HAP-1 (cell line): ENCODE measurements at regions not wholly inside any gene's neighbourhood (a gene's known extent, or its start where the extent isn't known, plus 50 kb on each side); places are given as distances from the start of the nearest gene placed in this dataset.
"Not testable (repeated sequence)": the region's sequence is repeated elsewhere in the genome, so short reads cannot be mapped to it uniquely, and the experiment has no call there.

ENCODE experiments used
- DNase-seq, 2 experiments: peaks; one replicate each; pipeline ENCODE4 v3.0.0-alpha.2; 2016 to 2020; ENCODE audit warnings: low spot score in 2 of 2
- H3K27me3 ChIP-seq: fragments of 250-450 bp; sonication (Bioruptor Pico); 2 replicates; pipeline ENCODE4 v1.5.1; 2020; ENCODE audit warnings: low read depth, mild to moderate bottlenecking, moderate library complexity
- H3K36me3 ChIP-seq: fragments of 250-450 bp; sonication (Bioruptor Pico); replicated peaks from 2 replicates; pipeline ENCODE4 v1.5.1; 2020; ENCODE audit warnings: mild to moderate bottlenecking
- H3K4me1 ChIP-seq: fragments of 250-450 bp; sonication (Bioruptor Pico); 2 replicates; pipeline ENCODE4 v1.5.1; 2020; ENCODE audit warnings: mild to moderate bottlenecking
- H3K4me3 ChIP-seq: fragments of 250-450 bp; sonication (Bioruptor Pico); 2 replicates; pipeline ENCODE4 v1.5.1; 2020; ENCODE audit warnings: mild to moderate bottlenecking, moderate library complexity
- H3K9me3 ChIP-seq: fragments of 250-450 bp; sonication (Bioruptor Pico); 2 replicates; pipeline ENCODE4 v1.5.1; 2020; ENCODE audit warnings: mild to moderate bottlenecking, moderate library complexity
- in situ Hi-C: fragments of 300-500 bp; cut with MboI; formaldehyde crosslinking; loops from 3 replicates; pipeline ENCODE4 v1.14.3; 2020; ENCODE audit warnings: low sequenced_read_pairs, inconsistent platforms, mixed read lengths

DNA sequence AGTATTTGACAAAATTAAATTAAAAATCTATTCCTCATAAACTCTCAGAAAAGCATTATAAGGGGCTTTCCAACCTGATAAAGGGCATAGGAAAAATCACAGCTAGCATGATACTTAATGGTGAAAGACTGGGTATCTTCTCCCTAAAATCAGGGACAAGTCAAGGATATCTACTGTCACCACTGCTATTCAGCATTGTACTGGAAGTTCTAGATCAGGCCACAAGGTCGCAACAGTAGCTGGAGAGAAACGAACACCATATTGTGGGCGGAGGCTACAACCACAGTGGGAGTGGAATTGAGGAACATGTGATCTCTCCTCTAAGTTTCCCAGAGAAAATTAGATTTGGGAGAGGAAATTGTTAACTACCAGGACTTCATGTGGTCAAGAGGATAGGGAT lies 70.0 kb upstream of the NAMPT start:
- in situ Hi-C loops, result no loop called here
- Histone ChIP-seq H3K4me1 (no peaks in the 10 kb centered on the region), H3K36me3 (no peaks in the 10 kb centered on the region), H3K27me3 (peaks cover 3% of the 10 kb centered on the region; the same call in 1 of the 2 replicates), H3K4me3 (no peak overlapping the region), H3K9me3 (no peaks in the 10 kb centered on the region)
- DNase-seq, result no peak

DNA sequence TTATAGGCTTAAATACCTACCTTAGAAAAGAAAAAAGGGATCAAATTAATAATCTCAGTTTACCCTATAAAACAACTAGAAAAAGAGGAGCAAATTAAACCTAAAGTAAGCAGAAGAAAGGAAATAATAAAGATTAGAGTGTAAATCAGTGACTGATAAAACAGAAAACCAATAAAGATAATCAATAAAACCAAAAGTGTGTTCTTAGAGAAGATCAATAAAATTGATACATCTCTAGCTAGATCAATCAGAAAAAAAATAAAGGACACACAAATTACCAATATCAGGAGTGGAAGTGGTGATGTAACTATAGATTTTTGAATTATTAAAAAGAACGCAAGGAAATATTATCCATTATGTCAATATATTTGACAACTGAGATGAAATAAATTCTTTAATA lies 69.2 kb upstream of the NAMPT start:
- no peaks in the 10 kb centered on the region for H3K9me3 ChIP-seq
- H3K4me3 ChIP-seq, result no peak overlapping the region
- no peak for DNase-seq
- H3K36me3 ChIP-seq, result no peaks in the 10 kb centered on the region
- in situ Hi-C loops, result no loop called here
- H3K4me1 ChIP-seq, result no peaks in the 10 kb centered on the region
- H3K27me3 ChIP-seq, result peaks cover 3% of the 10 kb centered on the region; the same call in 1 of the 2 replicates

DNA sequence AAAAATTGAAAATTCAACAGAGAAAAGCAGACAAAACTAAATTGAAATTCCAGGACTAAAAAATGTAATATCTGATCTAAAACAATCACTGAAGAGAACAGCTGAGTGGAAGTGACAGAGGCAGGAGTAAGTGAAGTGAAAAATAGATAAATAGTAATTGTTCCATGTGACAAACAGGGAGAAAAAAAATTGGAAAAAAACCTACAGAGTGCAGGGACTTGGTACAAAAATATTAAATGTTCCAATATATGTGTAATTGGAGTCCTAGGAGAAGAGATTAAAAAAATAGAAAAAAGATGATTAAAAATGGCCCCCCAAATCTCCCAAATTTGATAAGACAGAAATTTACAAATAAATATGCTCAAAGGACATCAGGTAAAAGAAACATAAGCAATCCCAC lies 63.4 kb upstream of the NAMPT start:
- no peaks in the 10 kb centered on the region for H3K36me3 ChIP-seq
- no peak for DNase-seq
- peaks cover 3% of the 10 kb centered on the region; the same call in 1 of the 2 replicates for H3K27me3 ChIP-seq
- in situ Hi-C loops, result no loop called here
- no peaks in the 10 kb centered on the region for H3K9me3 ChIP-seq
- no peaks in the 10 kb centered on the region for H3K4me1 ChIP-seq
- H3K4me3 ChIP-seq, result no peak overlapping the region

DNA sequence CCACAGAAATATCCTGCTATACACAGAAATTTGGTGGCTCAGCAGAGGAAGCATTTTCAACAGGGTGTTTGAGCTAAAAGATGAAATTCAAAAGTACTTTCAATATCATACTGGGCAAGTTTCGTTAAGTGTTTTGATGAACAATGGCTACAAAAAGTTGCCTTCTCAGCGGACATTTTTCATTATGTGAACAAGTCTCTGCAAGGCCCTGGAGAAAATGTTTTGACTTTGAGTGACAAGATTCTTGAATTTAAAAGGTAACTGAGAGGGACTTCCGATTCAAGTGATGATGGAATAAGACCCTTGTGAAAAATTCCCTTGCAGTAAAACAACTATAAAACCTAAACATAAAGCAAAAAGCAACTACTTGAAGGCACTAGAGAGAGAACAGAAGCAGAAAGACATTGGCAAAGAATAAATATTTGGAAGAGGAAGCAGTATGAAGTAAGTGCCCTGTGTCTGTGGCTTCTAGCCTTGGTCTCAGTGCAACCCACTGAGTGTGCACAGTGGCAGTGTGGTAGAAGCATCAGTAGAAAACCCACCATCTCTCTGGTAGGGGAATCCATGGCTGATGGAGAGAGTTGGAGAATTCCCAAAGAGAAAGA lies 62.5 kb upstream of the NAMPT start:
- Histone ChIP-seq H3K36me3 (no peaks in the 10 kb centered on the region), H3K4me1 (no peaks in the 10 kb centered on the region), H3K4me3 (no peak overlapping the region), H3K27me3 (peaks cover 3% of the 10 kb centered on the region; the same call in 1 of the 2 replicates), H3K9me3 (no peaks in the 10 kb centered on the region)
- no peak for DNase-seq
- in situ Hi-C loops, result no loop called here

DNA sequence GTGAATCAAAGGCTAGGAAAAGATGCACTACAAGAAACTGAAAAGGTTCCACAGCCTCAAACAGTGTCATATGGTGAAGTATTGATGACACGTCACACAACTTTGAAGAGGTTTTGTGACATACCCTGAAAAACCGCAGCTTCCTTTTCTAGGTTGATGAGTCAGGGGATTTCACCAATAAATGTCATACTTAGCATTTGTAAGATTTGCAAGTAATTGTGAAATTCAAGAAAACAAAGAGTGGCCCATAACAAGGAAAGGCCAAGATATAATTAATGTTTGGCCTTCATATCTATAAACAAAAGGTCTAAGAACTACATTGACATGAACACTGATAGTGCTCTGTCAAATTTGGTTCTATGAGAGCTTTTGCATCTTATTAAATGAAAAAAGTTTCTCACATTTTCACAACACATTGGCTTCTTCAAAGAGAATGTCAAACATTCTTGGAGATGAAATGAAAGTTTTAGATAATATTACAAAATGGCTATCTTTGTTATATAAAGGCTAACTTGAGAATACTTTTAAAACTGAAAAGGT lies 62.0 kb upstream of the NAMPT start:
- H3K4me1 ChIP-seq, result no peaks in the 10 kb centered on the region
- no peaks in the 10 kb centered on the region for H3K36me3 ChIP-seq
- in situ Hi-C loops, result no loop called here
- no peak overlapping the region for H3K4me3 ChIP-seq
- H3K9me3 ChIP-seq, result no peaks in the 10 kb centered on the region
- peaks cover 3% of the 10 kb centered on the region; the same call in 1 of the 2 replicates for H3K27me3 ChIP-seq
- no peak for DNase-seq

DNA sequence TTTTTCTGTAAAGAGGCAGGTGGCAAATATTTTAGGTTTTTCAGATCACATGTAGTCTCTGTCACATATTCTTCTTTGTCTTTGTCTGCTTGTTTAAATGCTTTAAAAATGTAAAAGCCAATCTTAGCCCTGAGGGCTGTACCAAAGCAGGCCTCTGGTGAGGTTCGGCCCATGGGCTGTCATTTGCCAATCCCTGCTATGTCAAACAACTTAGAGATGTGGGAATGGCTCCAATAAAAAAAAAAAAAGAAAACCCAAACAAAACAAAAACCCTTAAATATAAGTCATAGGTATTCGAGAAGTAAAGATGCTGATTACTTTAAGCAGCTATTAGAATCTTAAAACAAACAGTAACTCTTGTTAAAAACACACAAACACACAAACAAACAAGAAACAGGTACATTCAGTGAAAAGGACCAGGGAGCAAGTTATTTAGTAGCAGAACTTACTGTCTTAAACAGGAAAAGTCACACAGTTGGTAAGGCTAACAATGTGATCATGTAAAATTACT lies 61.4 kb upstream of the NAMPT start:
- no peak overlapping the region for H3K4me3 ChIP-seq
- H3K36me3 ChIP-seq, result no peaks in the 10 kb centered on the region
- in situ Hi-C loops, result no loop called here
- H3K27me3 ChIP-seq, result peaks cover 3% of the 10 kb centered on the region; the same call in 1 of the 2 replicates
- H3K9me3 ChIP-seq, result no peaks in the 10 kb centered on the region
- no peaks in the 10 kb centered on the region for H3K4me1 ChIP-seq
- no peak for DNase-seq

DNA sequence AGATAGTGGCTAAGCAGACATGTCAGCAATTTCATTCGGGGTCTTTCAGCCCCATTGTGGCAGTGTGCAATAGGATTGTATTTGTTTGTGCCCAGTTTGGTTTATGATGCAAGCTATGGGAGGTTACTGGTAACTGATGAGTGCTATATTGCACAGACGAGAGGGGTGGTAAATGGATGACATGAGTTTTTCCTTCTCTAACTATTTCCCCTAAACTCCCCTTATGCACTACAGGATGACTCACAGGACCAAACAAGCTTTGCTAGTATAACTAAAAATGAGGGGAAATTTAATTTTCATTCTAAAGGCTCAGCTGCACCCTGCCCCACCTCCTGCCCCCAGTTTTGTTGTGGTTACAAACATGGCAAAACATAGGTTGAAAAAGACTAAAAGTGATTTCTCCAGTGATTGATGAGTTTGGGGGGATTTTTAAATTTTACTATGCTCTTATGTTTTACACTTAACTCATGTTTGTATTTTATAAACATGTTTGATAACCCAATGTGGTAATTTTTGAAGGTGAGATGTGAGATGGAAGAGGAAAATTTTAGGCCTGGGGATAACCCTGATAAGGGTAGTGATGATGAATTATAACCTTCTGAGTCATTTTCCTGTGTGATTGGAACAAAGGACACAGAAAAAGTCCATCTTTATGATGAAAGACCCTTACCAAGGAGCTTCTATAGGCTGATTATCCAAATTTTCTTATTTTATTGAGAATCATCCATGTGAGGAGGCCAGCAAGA lies 60.8 kb upstream of the NAMPT start:
- no peak for DNase-seq
- in situ Hi-C loops, result no loop called here
- H3K4me3 ChIP-seq, result no peak overlapping the region

DNA sequence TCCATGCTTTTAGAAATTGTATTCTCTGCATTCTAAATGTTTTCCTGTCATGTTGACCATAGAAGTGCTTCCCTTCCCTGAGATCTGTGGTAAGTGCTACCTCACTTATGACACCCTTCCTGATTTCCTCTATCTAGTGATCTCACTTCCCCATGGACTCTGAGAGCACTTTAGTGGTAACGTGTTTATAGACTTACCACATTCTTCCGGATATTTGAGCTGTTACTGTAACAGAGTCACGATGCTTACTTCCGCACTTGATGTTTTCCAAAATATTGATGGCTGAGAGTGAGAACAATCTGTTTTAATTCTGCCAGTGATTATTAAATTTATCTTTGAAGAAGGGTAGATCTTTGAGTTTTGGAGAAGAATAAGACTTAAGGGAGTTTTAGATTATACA lies 60.1 kb upstream of the NAMPT start:
- in situ Hi-C loops, result no loop called here
- Histone ChIP-seq H3K9me3 (no peaks in the 10 kb centered on the region), H3K36me3 (no peaks in the 10 kb centered on the region), H3K4me3 (no peak overlapping the region), H3K4me1 (no peaks in the 10 kb centered on the region), H3K27me3 (no peaks in the 10 kb centered on the region)
- no peak for DNase-seq

More for the DNA sequence above, 60.8 kb upstream of the NAMPT start:
- H3K9me3 ChIP-seq, result no peaks in the 10 kb centered on the region
- no peaks in the 10 kb centered on the region for H3K4me1 ChIP-seq
- no peaks in the 10 kb centered on the region for H3K36me3 ChIP-seq
- H3K27me3 ChIP-seq, result peaks cover 3% of the 10 kb centered on the region; the same call in 1 of the 2 replicates

DNA sequence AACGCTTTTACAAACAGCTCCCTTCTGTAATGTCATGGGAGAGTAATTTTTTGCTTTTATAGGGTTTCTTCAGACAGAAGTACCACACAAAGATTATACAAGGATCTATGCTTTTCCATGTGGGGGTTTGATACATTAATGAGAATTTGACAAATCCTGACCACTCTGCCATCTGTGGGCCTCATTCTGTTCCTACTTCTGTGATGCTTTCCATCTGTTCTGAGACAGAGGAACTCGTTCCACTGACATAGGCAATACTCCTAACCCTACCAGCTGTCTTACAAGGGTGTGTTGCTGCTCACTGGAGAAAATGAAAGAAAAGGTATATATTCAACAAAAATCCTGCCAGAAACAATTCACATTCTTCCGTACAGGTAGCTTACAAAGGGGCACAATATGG lies 59.4 kb upstream of the NAMPT start:
- Histone ChIP-seq H3K4me1 (no peaks in the 10 kb centered on the region), H3K36me3 (no peaks in the 10 kb centered on the region)

DNA sequence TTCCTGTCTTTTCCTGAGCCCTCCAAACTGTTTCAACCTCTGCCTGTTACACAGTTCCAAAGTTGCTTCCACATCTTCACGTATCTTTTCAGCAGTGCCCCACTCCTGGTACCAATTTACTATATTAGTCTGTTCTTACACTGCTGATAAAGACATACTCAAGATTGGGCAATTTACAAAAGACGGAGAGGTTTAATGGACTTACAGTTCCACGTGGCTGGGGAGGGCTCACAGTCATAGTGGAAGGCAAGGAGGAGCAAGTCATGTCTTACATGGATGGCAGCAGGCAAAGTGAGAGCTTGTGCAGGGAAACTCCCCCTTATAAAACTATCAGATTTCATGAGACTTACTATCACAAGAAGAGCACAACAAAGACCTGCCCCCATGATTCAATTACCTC lies 57.3 kb upstream of the NAMPT start:
- H3K36me3 ChIP-seq, H3K9me3 ChIP-seq, H3K27me3 ChIP-seq, H3K4me3 ChIP-seq, H3K4me1 ChIP-seq, in situ Hi-C loops, DNase-seq: not testable (repeated sequence)

More for the DNA sequence above, 59.4 kb upstream of the NAMPT start:
- Histone ChIP-seq H3K9me3 (no peaks in the 10 kb centered on the region), H3K27me3 (no peaks in the 10 kb centered on the region), H3K4me3 (no peak overlapping the region)
- in situ Hi-C loops, result no loop called here
- no peak for DNase-seq

DNA sequence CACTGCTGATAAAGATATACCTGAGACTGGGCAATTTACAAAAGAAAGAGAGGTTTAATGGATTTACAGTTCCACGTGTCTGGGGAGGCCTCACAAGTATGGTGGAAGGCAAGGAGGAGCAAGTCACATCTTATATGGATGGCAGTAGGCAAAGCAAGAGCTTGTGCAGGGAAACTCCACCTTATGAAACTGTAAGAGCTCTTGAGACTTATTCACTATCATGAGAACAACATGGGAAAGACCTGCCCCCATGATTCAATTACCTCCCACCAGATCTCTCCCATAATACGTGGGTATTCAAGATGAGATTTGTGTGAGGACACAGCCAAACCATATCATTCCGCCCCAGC lies 55.4 kb upstream of the NAMPT start:
- H3K36me3 ChIP-seq, DNase-seq, H3K9me3 ChIP-seq, H3K4me3 ChIP-seq, in situ Hi-C loops, H3K4me1 ChIP-seq, H3K27me3 ChIP-seq: not testable (repeated sequence)

DNA sequence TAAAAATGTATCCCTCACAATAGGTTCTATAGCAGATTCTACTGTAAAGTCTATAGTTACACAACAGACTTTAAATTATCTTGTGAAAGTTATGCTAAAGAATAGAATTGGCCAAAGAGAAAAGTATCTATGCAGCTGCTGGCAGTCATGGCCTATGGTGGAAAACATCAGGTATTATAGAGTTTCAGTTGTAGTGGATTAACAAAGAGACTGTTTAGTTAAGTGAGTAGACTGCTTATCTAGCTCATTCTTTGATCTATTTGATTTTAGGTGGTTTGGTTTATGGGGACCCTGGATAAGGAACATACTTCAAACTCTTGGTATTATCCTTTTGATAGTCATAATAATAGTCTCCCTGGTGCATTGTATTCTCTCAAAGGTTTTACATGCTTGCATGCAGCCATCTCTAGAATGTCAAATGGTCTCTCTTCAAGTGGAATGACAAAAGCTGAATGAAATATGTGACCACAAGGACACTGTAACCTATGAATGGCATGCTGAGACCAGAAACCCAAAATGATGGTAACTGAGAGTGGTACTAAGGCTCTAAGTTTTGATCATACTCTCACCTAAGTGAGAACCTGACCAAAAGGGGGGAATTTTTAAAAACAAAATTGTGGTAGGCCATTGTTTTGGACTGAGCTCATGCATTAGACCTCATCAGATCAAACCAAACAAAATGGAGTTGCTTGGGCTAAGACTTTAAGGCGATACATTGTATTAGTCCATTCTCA lies 54.9 kb upstream of the NAMPT start:
- in situ Hi-C loops, result no loop called here
- H3K9me3 ChIP-seq, result no peaks in the 10 kb centered on the region
- DNase-seq, result no peak

DNA sequence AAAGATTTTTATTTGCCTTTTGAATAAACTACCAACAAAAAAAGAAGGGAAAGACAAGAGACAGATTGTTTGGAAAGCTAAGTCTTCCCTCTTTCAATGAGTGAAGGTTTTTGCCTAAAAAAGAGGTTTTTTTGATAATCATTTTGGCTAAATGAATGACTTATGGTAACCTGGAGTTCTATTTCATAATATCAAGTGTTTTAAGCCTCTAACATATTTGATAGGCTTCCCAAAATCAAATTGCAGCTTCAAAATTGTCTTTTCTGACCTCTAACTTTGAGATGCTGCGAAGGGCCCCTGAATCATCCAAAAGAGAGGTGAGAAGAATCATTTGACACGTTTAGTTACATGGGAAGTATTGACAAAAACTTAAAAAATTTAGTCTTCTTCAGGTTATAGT lies 53.0 kb upstream of the NAMPT start:
- Histone ChIP-seq H3K27me3 (no peaks in the 10 kb centered on the region), H3K36me3 (no peaks in the 10 kb centered on the region), H3K4me1 (no peaks in the 10 kb centered on the region), H3K9me3 (no peaks in the 10 kb centered on the region), H3K4me3 (no peak overlapping the region)
- in situ Hi-C loops, result no loop called here
- DNase-seq, result no peak

More for the DNA sequence above, 54.9 kb upstream of the NAMPT start:
- Histone ChIP-seq H3K4me1 (no peaks in the 10 kb centered on the region), H3K4me3 (no peak overlapping the region), H3K36me3 (no peaks in the 10 kb centered on the region), H3K27me3 (no peaks in the 10 kb centered on the region)

DNA sequence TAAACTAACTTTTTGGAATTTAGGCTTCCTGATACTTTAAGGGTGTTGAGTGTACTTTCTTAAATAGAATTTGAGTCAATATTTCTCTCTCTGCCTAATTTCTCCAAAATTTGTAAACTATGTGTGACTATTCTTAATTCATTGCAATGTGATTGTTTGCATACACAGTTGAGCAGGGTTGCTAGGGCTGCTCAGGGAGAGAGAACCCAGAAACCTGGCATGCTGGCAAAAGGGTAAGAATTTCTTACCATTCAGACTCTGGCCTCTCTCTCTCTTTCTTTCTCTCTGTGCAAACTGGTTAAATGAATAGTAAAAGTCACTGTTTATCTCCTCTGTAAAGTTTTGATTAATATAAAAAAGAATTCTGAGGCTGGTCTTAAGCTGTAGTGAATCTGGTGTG lies 51.0 kb upstream of the NAMPT start:
- no peak for DNase-seq
- H3K4me1 ChIP-seq, result no peaks in the 10 kb centered on the region
- no peaks in the 10 kb centered on the region for H3K36me3 ChIP-seq
- in situ Hi-C loops, result no loop called here
- no peaks in the 10 kb centered on the region for H3K27me3 ChIP-seq
- no peak overlapping the region for H3K4me3 ChIP-seq
- no peaks in the 10 kb centered on the region for H3K9me3 ChIP-seq
